HL-60 (cell line): ENCODE measurements at regions not wholly inside any gene's neighbourhood (a gene's known extent, or its start where the extent isn't known, plus 50 kb on each side); places are given as distances from the start of the nearest gene placed in this dataset.

Experiments
- DNase-seq, 2 experiments: peaks; one replicate each; pipeline ENCODE4 v3.0.0-alpha.2; 2010 to 2020; ENCODE audit warnings: low read depth in 1 of 2, low spot score in 1 of 2
- H3K27ac ChIP-seq: fragments of 250-450 bp; sonication (Bioruptor Pico); replicated peaks from 2 replicates; pipeline ENCODE4 v1.5.1; 2020; ENCODE audit warnings: mild to moderate bottlenecking, moderate library complexity
- H3K27me3 ChIP-seq: fragments of 250-450 bp; sonication (Bioruptor Pico); 2 replicates; pipeline ENCODE4 v1.5.1; 2021; ENCODE audit warnings: mild to moderate bottlenecking, moderate library complexity; ENCODE audit not compliant: insufficient read depth, poor library complexity, severe bottlenecking
- H3K4me3 ChIP-seq: replicated peaks from 2 replicates; pipeline ENCODE4 v1.5.1; 2011; ENCODE audit warnings: mild to moderate bottlenecking, control low read depth, low read length; ENCODE audit not compliant: insufficient read depth
- CTCF ChIP-seq: IDR thresholded peaks from one replicate; pipeline ENCODE4 v1.5.1; 2011; ENCODE audit warnings: low read length, control low read depth, inconsistent platforms; ENCODE audit not compliant: insufficient read depth
- GABPA ChIP-seq: IDR thresholded peaks from 2 replicates; pipeline ENCODE4 v1.6.1; 2012; ENCODE audit warnings: low read depth
- POLR2AphosphoS5 ChIP-seq: IDR thresholded peaks from 2 replicates; pipeline ENCODE4 v1.6.1; 2012; ENCODE audit warnings: low read depth
- SPI1 ChIP-seq: IDR thresholded peaks from 2 replicates; pipeline ENCODE4 v1.6.1; 2012; ENCODE audit warnings: low read depth, mild to moderate bottlenecking, borderline replicate concordance
- TF ChIP-seq, protein P1 (sequence below): IDR thresholded peaks from 2 replicates; pipeline ENCODE4 v1.6.1; 2012; ENCODE audit warnings: low read depth; ENCODE audit not compliant: insufficient replicate concordance

DNA sequence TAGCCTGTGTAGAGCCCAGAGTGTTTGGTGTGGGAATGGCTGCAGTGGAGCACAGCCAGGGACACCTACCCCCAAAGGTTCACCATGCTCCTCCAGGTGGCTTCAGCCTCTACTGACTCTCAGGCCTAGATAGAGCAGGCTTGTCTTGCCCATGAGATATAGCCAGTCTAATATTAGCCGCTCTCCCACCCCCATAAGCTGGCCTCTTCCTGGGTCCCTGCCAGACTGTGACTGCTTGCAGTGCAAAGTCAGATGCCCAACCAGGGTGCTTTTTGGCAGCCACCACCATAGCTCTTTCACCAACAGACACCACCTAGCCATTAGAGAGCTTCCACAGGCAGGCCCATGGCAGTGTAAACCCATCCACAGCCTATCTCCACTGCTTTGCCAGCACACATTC lies 405.3 kb downstream of the MBD2 start:
- no peak for TF ChIP-seq GABPA
- TF ChIP-seq, protein P1, sequence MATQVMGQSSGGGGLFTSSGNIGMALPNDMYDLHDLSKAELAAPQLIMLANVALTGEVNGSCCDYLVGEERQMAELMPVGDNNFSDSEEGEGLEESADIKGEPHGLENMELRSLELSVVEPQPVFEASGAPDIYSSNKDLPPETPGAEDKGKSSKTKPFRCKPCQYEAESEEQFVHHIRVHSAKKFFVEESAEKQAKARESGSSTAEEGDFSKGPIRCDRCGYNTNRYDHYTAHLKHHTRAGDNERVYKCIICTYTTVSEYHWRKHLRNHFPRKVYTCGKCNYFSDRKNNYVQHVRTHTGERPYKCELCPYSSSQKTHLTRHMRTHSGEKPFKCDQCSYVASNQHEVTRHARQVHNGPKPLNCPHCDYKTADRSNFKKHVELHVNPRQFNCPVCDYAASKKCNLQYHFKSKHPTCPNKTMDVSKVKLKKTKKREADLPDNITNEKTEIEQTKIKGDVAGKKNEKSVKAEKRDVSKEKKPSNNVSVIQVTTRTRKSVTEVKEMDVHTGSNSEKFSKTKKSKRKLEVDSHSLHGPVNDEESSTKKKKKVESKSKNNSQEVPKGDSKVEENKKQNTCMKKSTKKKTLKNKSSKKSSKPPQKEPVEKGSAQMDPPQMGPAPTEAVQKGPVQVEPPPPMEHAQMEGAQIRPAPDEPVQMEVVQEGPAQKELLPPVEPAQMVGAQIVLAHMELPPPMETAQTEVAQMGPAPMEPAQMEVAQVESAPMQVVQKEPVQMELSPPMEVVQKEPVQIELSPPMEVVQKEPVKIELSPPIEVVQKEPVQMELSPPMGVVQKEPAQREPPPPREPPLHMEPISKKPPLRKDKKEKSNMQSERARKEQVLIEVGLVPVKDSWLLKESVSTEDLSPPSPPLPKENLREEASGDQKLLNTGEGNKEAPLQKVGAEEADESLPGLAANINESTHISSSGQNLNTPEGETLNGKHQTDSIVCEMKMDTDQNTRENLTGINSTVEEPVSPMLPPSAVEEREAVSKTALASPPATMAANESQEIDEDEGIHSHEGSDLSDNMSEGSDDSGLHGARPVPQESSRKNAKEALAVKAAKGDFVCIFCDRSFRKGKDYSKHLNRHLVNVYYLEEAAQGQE, result no peak
- TF ChIP-seq SPI1, result no peak
- no peak for DNase-seq
- Histone ChIP-seq H3K27me3 (no peaks in the 10 kb centered on the region), H3K27ac (no peak overlapping the region), H3K4me3 (no peak overlapping the region)

GRCh38 chr18:53817976-53818950 lies 406.2 kb downstream of the MBD2 start:
- Histone ChIP-seq H3K4me3 (no peak overlapping the region), H3K27ac (no peak overlapping the region), H3K27me3 (peaks cover 1% of the 10 kb centered on the region)
- TF ChIP-seq GABPA, result no peak
- no peak for TF ChIP-seq POLR2AphosphoS5
- TF ChIP-seq CTCF, result no peak
- TF ChIP-seq, protein P1, result no peak
- TF ChIP-seq SPI1, result no peak
- no peak for DNase-seq

DNA sequence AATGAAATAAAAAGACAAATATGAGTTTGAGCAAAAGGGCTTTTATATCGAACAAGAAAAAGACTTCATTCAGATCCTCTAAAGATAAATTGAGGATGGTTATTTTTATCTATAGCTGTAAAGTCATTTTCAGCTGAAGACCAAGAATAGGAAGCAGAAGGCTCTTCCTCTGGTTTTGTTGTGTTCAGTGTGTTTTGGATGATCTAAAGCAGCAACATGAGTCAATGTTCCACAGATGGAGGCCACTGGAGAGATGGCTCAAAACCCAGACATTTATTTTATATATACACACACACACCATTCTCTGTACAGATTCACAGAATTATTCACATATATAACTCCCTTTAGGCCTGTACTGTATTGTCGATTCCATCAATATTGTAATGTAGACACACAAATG lies 424.3 kb downstream of the MBD2 start:
- TF ChIP-seq POLR2AphosphoS5 (no peak), CTCF (no peak), GABPA (no peak), SPI1 (no peak)
- TF ChIP-seq, protein P1, result no peak

More for the DNA sequence above, 424.3 kb downstream of the MBD2 start:
- no peak for DNase-seq
- Histone ChIP-seq H3K27ac (no peak overlapping the region), H3K4me3 (no peak overlapping the region), H3K27me3 (no peaks in the 10 kb centered on the region)
